GM23338 (cell line): ENCODE measurements at regions not wholly inside any gene's neighbourhood (a gene's known extent, or its start where the extent isn't known, plus 50 kb on each side); places are given as distances from the start of the nearest gene placed in this dataset.

Experiments used
- CTCF ChIP-seq, 2 experiments: fragments of 200-600 bp in 1 of 2; sonication (generic) in 1 of 2; conservative IDR thresholded peaks; 2 replicates each; pipeline versions ENCODE4 v1.5.1 to v1.6.1; 2016 to 2017; ENCODE audit warnings: antibody characterized with exemption in 2 of 2, low read depth in 2 of 2, mild to moderate bottlenecking in 2 of 2, moderate library complexity in 1 of 2
- TF ChIP-seq, protein P1 (sequence below): fragments of 250-450 bp; sonication (Bioruptor Pico); IDR thresholded peaks from 2 replicates; pipeline ENCODE4 v1.5.0; 2020; ENCODE audit warnings: mild to moderate bottlenecking, moderate library complexity
- TF ChIP-seq, protein P2 (sequence below): IDR thresholded peaks from one replicate; pipeline ENCODE4 v1.6.1; 2018; ENCODE audit warnings: antibody characterized with exemption; ENCODE audit not compliant: unreplicated experiment

GRCh38 chr12:19922717-19923116 is 445.6 kb upstream of the PDE3A start:
- TF ChIP-seq CTCF (conservative IDR thresholded peaks at IDR 0.05; ENCODE audit: low read depth in 2 of 2), result no peak
- TF ChIP-seq, protein P1, sequence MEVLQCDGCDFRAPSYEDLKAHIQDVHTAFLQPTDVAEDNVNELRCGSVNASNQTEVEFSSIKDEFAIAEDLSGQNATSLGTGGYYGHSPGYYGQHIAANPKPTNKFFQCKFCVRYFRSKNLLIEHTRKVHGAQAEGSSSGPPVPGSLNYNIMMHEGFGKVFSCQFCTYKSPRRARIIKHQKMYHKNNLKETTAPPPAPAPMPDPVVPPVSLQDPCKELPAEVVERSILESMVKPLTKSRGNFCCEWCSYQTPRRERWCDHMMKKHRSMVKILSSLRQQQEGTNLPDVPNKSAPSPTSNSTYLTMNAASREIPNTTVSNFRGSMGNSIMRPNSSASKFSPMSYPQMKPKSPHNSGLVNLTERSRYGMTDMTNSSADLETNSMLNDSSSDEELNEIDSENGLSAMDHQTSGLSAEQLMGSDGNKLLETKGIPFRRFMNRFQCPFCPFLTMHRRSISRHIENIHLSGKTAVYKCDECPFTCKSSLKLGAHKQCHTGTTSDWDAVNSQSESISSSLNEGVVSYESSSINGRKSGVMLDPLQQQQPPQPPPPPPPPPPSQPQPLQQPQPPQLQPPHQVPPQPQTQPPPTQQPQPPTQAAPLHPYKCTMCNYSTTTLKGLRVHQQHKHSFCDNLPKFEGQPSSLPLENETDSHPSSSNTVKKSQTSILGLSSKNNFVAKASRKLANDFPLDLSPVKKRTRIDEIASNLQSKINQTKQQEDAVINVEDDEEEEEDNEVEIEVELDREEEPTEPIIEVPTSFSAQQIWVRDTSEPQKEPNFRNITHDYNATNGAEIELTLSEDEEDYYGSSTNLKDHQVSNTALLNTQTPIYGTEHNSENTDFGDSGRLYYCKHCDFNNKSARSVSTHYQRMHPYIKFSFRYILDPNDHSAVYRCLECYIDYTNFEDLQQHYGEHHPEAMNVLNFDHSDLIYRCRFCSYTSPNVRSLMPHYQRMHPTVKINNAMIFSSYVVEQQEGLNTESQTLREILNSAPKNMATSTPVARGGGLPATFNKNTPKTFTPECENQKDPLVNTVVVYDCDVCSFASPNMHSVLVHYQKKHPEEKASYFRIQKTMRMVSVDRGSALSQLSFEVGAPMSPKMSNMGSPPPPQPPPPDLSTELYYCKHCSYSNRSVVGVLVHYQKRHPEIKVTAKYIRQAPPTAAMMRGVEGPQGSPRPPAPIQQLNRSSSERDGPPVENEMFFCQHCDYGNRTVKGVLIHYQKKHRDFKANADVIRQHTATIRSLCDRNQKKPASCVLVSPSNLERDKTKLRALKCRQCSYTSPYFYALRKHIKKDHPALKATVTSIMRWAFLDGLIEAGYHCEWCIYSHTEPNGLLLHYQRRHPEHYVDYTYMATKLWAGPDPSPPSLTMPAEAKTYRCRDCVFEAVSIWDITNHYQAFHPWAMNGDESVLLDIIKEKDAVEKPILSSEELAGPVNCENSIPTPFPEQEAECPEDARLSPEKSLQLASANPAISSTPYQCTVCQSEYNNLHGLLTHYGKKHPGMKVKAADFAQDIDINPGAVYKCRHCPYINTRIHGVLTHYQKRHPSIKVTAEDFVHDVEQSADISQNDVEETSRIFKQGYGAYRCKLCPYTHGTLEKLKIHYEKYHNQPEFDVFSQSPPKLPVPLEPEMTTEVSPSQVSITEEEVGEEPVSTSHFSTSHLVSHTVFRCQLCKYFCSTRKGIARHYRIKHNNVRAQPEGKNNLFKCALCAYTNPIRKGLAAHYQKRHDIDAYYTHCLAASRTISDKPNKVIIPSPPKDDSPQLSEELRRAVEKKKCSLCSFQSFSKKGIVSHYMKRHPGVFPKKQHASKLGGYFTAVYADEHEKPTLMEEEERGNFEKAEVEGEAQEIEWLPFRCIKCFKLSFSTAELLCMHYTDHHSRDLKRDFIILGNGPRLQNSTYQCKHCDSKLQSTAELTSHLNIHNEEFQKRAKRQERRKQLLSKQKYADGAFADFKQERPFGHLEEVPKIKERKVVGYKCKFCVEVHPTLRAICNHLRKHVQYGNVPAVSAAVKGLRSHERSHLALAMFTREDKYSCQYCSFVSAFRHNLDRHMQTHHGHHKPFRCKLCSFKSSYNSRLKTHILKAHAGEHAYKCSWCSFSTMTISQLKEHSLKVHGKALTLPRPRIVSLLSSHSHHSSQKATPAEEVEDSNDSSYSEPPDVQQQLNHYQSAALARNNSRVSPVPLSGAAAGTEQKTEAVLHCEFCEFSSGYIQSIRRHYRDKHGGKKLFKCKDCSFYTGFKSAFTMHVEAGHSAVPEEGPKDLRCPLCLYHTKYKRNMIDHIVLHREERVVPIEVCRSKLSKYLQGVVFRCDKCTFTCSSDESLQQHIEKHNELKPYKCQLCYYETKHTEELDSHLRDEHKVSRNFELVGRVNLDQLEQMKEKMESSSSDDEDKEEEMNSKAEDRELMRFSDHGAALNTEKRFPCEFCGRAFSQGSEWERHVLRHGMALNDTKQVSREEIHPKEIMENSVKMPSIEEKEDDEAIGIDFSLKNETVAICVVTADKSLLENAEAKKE (CRISPR knock-in tag), result no peak
- TF ChIP-seq, protein P2, sequence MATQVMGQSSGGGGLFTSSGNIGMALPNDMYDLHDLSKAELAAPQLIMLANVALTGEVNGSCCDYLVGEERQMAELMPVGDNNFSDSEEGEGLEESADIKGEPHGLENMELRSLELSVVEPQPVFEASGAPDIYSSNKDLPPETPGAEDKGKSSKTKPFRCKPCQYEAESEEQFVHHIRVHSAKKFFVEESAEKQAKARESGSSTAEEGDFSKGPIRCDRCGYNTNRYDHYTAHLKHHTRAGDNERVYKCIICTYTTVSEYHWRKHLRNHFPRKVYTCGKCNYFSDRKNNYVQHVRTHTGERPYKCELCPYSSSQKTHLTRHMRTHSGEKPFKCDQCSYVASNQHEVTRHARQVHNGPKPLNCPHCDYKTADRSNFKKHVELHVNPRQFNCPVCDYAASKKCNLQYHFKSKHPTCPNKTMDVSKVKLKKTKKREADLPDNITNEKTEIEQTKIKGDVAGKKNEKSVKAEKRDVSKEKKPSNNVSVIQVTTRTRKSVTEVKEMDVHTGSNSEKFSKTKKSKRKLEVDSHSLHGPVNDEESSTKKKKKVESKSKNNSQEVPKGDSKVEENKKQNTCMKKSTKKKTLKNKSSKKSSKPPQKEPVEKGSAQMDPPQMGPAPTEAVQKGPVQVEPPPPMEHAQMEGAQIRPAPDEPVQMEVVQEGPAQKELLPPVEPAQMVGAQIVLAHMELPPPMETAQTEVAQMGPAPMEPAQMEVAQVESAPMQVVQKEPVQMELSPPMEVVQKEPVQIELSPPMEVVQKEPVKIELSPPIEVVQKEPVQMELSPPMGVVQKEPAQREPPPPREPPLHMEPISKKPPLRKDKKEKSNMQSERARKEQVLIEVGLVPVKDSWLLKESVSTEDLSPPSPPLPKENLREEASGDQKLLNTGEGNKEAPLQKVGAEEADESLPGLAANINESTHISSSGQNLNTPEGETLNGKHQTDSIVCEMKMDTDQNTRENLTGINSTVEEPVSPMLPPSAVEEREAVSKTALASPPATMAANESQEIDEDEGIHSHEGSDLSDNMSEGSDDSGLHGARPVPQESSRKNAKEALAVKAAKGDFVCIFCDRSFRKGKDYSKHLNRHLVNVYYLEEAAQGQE, result no peak
